ENCODE measurements at regions not wholly inside any gene's neighbourhood (a gene's known extent, or its start where the extent isn't known, plus 50 kb on each side); places are given as distances from the start of the nearest gene placed in this dataset.

GRCh38 chr17:77266891-77267341 is 126.1 kb downstream of the SEC14L1 start:
- TF ChIP-seq, protein P1, sequence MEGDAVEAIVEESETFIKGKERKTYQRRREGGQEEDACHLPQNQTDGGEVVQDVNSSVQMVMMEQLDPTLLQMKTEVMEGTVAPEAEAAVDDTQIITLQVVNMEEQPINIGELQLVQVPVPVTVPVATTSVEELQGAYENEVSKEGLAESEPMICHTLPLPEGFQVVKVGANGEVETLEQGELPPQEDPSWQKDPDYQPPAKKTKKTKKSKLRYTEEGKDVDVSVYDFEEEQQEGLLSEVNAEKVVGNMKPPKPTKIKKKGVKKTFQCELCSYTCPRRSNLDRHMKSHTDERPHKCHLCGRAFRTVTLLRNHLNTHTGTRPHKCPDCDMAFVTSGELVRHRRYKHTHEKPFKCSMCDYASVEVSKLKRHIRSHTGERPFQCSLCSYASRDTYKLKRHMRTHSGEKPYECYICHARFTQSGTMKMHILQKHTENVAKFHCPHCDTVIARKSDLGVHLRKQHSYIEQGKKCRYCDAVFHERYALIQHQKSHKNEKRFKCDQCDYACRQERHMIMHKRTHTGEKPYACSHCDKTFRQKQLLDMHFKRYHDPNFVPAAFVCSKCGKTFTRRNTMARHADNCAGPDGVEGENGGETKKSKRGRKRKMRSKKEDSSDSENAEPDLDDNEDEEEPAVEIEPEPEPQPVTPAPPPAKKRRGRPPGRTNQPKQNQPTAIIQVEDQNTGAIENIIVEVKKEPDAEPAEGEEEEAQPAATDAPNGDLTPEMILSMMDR (IDR thresholded peaks at IDR 0.05; ENCODE audit: control extremely low read depth, extremely low read depth, low read depth, missing control alignments) = no peak
- DNase-seq (ENCODE audit: extremely low spot score) = no peak
- POLR2A ChIA-PET = no interaction called here
- CTCF ChIA-PET = no interaction called here

DNA sequence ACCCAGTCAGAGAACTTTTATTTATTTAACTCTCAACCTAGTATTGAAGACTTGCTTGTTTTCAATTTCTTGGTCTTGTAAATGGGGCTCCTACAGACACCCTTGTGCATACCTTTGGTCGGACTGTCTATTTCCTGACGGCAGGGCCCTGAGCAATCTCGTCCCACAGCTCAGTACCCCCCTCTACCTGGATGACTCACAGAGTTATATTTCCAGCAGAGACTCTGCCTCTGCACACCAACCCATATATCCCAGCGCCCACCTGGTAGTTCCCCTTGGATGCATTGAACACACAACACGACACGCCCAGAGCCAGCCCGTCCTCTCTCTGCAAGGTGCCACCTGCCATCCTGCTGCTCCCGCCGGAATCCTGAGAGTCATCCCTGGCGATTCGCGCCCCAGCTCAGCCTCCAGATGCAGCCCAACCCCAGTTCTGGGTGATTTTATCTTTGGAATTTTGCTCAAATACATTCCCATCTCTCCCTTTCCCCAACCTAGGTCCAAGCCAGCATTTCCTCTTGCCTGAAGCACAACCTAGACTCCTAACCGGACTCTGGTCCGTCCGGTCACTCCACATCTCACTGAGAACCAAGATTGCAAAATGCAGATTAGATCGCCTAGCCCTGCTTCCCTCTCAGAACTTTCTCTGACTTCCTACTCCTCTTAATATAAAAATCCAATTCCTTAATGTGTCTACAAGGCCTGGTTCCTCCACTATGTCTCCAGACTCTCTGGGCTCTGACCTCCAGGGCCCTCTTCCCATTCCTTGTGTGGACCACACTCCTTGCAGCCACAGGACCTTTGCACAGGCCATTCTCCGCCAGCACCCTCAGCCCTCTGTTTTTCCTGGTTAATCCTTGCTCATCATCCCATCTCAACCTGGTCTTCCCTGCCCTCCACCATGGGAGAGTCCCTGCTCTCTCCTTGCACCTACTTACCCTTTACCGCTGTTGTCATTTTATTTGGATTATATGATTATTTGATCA is 129.2 kb downstream of the SEC14L1 start:
- TF ChIP-seq, protein P1 (IDR thresholded peaks at IDR 0.05; ENCODE audit: control extremely low read depth, extremely low read depth, low read depth, missing control alignments) = no peak
- CTCF ChIA-PET = no interaction called here
- DNase-seq (ENCODE audit: extremely low spot score) = no peak
- POLR2A ChIA-PET = no interaction called here

GRCh38 chr17:77271411-77271810 is 130.6 kb downstream of the SEC14L1 start:
- ChIA-PET CTCF (interaction anchor here (0.8 kb wide), 1 partner anchor 216 kb away, joined by 3 read pairs; no protein-coding TSS in a partner anchor), POLR2A (no interaction called here)
- TF ChIP-seq, protein P1 (IDR thresholded peaks at IDR 0.05; ENCODE audit: control extremely low read depth, extremely low read depth, low read depth, missing control alignments) = no peak
- no peak for DNase-seq (ENCODE audit: extremely low spot score)

GRCh38 chr17:77273397-77274085 is 132.8 kb downstream of the SEC14L1 start:
- ChIA-PET CTCF (interaction anchor here (1.0 to 1.5 kb wide), 4 partner anchors 9 to 406 kb away, joined by 3 to 4 read pairs (median 4); partner anchors contain the start of gene MGAT5B), POLR2A (no interaction called here)
- DNase-seq (ENCODE audit: extremely low spot score) = no peak
- TF ChIP-seq, protein P1 (IDR thresholded peaks at IDR 0.05; ENCODE audit: control extremely low read depth, extremely low read depth, low read depth, missing control alignments) = no peak

DNA sequence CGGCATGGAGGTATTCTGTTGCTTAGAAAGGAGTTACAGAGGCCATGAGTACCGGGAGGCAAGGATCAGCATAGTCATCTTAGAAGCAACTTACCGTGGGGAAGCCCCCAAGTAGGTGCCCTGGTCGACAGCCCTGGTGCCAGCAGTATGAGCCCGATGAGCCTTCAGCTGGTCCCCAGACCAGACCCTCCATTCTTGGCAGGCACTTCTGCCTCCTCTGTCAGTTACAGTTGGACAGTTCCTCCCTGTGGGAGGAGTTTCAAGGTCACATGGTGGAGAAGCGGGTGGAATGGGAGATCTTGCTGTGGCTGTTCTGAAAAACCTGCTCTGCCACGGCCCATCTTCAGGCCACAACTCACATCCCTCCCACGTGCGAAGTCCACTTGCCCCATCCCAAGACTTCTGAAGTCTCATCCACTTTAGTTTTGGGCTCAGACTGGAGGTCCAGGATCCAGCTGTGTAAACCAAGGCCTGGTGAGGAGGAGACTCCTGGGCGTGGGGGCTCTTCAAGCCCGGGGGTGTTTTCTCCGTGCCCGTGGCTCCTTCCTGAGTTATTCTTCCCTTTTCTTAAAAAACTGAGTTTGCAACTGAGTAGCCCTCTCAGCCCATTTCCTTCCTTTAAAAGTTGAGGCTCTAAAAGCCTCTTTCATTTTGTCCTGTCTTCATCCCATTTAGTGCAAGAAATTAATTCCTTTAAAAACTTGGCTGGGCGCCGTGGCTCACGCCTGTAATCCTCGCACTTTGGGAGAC is 133.5 kb downstream of the SEC14L1 start:
- TF ChIP-seq, protein P1 (IDR thresholded peaks at IDR 0.05; ENCODE audit: control extremely low read depth, extremely low read depth, low read depth, missing control alignments) = no peak
- no peak for DNase-seq (ENCODE audit: extremely low spot score)
- CTCF ChIA-PET = interaction anchor here (1.0 to 1.5 kb wide), 4 partner anchors 9 to 406 kb away, joined by 3 to 4 read pairs (median 4); partner anchors contain the start of gene MGAT5B
- POLR2A ChIA-PET = no interaction called here
